GM12874 (cell line): ENCODE measurements at regions not wholly inside any gene's neighbourhood (a gene's known extent, or its start where the extent isn't known, plus 50 kb on each side); places are given as distances from the start of the nearest gene placed in this dataset.

Source experiments
- CTCF ChIP-seq: IDR thresholded peaks from 2 replicates; pipeline ENCODE4 v1.5.1; 2011; ENCODE audit warnings: low read depth, mild to moderate bottlenecking, control low read depth, low read length, moderate library complexity; ENCODE audit not compliant: insufficient read depth

- TF ChIP-seq CTCF, result no peak
Measured at GRCh38 chr12:107254258-107254856, 161.0 kb upstream of the CRY1 start.

GRCh38 chr12:107258780-107259179 is 165.4 kb upstream of the CRY1 start:
- no peak for TF ChIP-seq CTCF

GRCh38 chr12:107263980-107264379 is 170.6 kb upstream of the CRY1 start:
- TF ChIP-seq CTCF, result no peak

GRCh38 chr12:107264667-107265066 is 171.3 kb upstream of the CRY1 start:
- no peak for TF ChIP-seq CTCF

- no peak for TF ChIP-seq CTCF
Measured at GRCh38 chr12:107267604-107268003, 174.3 kb upstream of the CRY1 start.

- TF ChIP-seq CTCF, result no peak
Measured at GRCh38 chr12:107271523-107271922, 178.2 kb upstream of the CRY1 start.

GRCh38 chr12:107275530-107275929 is 182.2 kb upstream of the CRY1 start:
- TF ChIP-seq CTCF, result no peak
